Activated CD8-positive, alpha-beta memory T cell treated with anti-CD3 and anti-CD28 coated beads for 36 hours (primary cell): ENCODE measurements at regions not wholly inside any gene's neighbourhood (a gene's known extent, or its start where the extent isn't known, plus 50 kb on each side); places are given as distances from the start of the nearest gene placed in this dataset.

ENCODE experiments used
- CTCF ChIA-PET: fragments of 350-600 bp; sonication (Branson Sonifier 250); formaldehyde crosslinking; loops from one replicate; lab custom pipeline; 2021; ENCODE audit warnings: antibody characterized with exemption; lab: Charles Lee
- POLR2A ChIA-PET: fragments of 350-600 bp; sonication (Branson Sonifier 250); formaldehyde crosslinking; loops from one replicate; lab custom pipeline; 2021; ENCODE audit warnings: antibody characterized with exemption; lab: Charles Lee

GRCh38 chr5:6862306-6862705, 149.1 kb downstream of the TENT4A start:
- CTCF ChIA-PET = no interaction called here
- POLR2A ChIA-PET = no interaction called here

- POLR2A ChIA-PET = no interaction called here
Measured at GRCh38 chr5:6867712-6868111, 154.5 kb downstream of the TENT4A start.

GRCh38 chr5:6868171-6868570, 154.9 kb downstream of the TENT4A start:
- POLR2A ChIA-PET = no interaction called here
- CTCF ChIA-PET = no interaction called here

More at GRCh38 chr5:6867712-6868111, 154.5 kb downstream of the TENT4A start:
- CTCF ChIA-PET = no interaction called here

GRCh38 chr5:6868575-6869215, 155.5 kb downstream of the TENT4A start:
- CTCF ChIA-PET = no interaction called here
- POLR2A ChIA-PET = no interaction called here

DNA sequence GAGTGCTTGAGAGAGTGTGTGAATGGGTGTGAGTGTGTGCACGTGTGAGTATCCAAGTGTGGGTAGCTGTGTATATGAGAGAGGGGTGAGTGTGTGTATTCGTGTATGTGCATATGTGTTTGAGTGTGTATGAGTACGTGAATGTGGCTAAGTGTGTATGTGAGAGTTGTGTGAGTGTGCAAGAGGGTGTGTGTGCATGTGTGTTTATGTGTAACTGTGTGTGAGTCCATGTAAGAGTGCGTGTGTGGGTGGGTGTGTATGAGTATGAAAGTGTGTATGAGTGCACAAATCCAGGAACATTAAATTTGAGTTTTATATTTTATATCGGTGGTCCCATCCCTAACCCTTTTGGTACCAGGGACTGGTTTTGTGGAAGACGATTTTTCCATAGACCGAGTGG, 156.4 kb downstream of the TENT4A start:
- CTCF ChIA-PET = no interaction called here

GRCh38 chr5:6872441-6873160, 159.4 kb downstream of the TENT4A start:
- ChIA-PET CTCF (interaction anchor here (0.5 kb wide), 1 partner anchor 335 kb away, joined by 3 read pairs; no protein-coding TSS in a partner anchor), POLR2A (no interaction called here)

More for the DNA sequence above, 156.4 kb downstream of the TENT4A start:
- POLR2A ChIA-PET = no interaction called here

DNA sequence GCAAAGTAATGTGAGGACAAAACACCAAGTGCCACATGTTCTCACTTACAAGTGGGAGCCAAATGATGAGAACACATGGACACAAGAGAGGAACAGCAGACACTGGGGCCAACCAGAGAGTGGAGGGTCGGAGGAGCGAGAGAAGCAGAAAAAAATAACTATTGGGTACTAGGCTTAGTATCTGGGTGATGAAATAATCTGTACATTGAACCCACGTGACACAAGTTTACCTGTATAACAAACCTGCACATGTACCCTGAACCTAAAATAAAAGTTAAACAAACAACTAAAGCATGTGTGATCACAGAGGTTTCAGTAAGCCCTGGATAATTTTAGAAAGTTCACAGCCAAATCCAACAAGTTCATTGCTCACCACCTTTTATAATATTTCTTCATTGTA, 160.1 kb downstream of the TENT4A start:
- CTCF ChIA-PET = no interaction called here

GRCh38 chr5:6875376-6875775, 162.1 kb downstream of the TENT4A start:
- POLR2A ChIA-PET = no interaction called here
- CTCF ChIA-PET = no interaction called here

More for the DNA sequence above, 160.1 kb downstream of the TENT4A start:
- POLR2A ChIA-PET = no interaction called here

GRCh38 chr5:6877986-6878828, 165.0 kb downstream of the TENT4A start:
- ChIA-PET POLR2A (no interaction called here), CTCF (no interaction called here)

DNA sequence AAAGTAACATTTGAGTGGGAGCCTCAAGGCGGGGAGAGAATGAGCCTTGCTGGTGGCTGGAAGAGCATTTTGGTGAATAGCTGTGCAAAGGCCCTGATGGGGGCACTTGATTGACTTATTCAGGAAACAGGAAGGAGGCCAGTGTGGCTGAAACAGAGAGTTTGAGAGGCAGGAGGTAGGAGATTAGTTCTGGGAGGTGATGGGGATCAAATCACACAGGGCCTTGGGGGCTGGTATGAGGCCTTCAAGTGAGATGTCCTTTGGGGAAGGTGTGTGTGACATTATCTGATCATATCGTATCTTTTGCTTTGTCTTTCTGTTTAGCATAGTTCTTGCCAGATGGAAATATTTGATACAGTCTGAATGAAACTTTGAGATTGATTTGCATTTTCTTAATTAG, 172.3 kb downstream of the TENT4A start:
- CTCF ChIA-PET = no interaction called here

GRCh38 chr5:6886866-6887265, 173.6 kb downstream of the TENT4A start:
- POLR2A ChIA-PET = no interaction called here
- CTCF ChIA-PET = no interaction called here

More for the DNA sequence above, 172.3 kb downstream of the TENT4A start:
- POLR2A ChIA-PET = no interaction called here

- CTCF ChIA-PET = no interaction called here
Measured at GRCh38 chr5:6889030-6889429, 175.8 kb downstream of the TENT4A start.

DNA sequence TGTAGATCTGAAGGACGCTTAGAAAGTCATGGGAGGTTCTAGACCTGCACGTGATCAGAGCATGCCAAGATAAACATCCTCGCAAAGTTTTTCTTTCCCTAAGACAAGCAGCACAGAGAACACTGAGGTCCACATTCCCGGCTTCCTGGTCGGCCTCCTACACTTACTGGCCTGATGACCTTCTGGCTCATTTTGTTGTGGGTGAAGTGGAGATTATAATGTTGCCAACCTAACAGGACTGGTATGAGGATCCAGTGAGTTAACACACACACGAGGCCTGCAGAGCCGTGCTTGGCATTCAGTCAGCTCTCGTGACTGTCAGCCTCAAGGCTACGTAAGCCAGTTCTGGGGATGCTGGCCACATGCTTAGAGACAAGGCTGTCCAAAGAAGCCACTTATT, 186.0 kb downstream of the TENT4A start:
- ChIA-PET CTCF (no interaction called here), POLR2A (no interaction called here)

More at GRCh38 chr5:6889030-6889429, 175.8 kb downstream of the TENT4A start:
- POLR2A ChIA-PET = no interaction called here

DNA sequence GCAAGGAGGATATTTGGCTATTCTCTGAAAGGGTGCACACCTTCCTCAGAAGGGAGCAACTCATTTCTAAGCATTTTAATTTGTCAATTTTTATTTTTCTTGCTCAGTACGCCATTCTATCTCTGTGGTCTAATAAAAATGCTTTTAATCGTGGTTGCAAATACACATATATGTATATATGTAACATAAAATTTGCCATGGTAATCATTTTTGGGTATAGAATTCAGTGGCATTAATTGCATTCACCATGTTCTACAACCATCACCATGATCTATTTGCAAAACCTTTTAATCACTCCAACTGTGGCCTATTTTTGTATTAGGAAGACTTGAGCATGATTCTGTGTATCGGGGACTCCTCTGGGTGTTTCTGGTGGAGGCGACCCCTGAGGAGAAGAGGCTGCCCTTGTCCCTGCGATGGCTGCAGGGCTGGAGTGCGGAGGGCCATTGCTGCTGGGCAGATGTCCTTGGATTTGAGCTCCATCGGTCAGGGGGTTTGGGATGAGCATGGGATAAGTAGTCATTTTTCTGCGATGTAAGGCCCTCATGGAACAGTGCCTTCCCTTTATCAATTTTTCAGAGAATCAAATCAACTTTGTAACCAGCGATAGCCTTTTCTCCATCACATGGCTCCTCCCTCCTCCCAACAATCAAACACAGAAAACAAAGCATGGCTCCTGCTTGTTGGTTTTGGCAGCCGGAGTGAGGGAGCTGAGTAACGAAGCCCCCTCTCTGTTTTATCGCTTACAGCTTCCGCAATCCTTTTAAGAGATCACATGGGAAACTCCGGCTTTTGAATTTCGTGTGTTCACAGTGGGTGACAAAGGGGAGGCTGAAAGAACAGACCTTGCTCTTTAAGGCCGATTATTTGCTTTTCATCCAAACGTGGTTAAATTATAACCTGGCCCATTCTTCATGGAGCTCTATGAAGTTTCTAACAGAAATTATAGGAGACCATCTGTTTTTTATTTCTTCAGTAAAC, 187.3 kb downstream of the TENT4A start:
- ChIA-PET POLR2A (no interaction called here), CTCF (no interaction called here)

DNA sequence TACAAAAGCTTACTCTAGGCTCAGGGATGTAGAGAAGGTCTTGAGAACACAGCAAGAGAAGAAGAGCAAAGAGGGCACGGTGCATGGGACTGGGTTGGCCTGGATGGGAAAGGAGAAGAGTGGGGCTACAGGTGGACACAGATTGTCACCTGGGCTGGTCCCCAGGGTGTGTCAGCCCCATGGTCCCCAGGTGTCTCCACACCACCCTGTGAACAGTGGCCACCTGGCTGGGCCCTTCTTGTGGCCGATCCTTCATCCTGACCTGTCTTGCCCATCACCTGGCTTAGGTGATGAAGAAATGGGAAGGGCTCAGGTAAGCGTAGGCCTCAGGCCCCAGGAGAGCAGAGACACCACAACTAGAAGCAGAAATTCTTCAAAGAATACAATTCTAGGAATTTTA, 188.9 kb downstream of the TENT4A start:
- ChIA-PET CTCF (no interaction called here), POLR2A (no interaction called here)

DNA sequence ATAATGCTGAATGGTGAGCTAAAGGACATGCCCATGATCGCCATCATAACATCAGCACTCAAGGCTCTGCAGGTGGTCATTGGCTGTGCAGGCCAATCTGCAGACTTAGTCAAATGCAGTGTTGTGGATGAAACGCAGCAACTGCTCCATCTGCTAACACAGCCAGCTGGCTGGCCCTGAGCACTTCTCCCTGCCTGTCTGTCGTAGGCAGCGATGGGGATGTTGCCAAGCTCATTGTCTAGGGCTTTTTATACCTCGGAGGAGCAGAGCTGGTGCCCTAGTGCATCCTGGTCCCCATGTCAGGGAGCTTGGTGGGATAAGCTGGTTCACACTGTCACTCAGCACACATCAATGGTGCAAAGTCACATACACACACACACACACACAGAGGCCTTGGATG, 189.4 kb downstream of the TENT4A start:
- POLR2A ChIA-PET = no interaction called here
- CTCF ChIA-PET = no interaction called here

GRCh38 chr5:6903934-6904333, 190.7 kb downstream of the TENT4A start:
- ChIA-PET POLR2A (no interaction called here), CTCF (no interaction called here)

DNA sequence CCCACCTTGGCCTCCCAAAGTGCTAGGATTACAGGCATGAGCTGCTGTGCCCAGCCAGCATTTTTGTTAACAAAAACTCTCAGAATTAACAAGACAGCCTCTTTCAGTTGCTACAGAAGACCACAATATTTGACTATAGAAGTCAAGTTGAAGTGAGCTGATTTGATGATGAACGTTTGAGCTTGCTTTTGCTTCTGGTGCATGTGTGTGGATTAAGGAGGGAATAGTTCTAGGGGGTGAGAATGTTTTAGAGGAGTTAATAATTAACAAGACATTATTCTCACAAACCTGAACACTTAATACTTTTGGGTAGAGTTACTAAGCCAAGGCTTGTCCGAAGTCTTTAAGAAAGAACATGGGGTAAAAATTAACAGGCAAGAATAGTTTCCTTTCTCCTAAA, 191.6 kb downstream of the TENT4A start:
- POLR2A ChIA-PET = no interaction called here
- CTCF ChIA-PET = no interaction called here

DNA sequence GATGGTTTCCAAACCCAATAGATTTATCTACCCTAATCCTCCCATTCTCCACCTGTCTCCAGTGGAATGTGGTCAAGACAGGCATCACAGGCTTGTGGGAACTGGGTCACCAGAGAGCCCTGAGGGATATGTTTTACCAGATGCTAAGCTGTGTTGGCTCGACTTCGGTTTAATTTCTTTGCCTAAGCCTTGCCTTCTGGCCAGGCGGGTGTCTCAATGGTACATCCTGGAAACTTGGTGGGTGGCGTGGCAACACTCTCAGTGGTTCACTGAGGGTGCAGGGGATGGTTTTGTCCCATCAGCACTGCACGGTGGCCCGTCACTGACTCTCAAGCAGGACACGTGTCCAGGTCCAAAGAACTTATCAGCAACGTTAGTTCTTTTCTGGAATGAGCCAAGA, 192.2 kb downstream of the TENT4A start:
- CTCF ChIA-PET = no interaction called here

More for the DNA sequence above, 192.2 kb downstream of the TENT4A start:
- POLR2A ChIA-PET = no interaction called here
